ENCODE measurements at regions not wholly inside any gene's neighbourhood (a gene's known extent, or its start where the extent isn't known, plus 50 kb on each side); places are given as distances from the start of the nearest gene placed in this dataset.

- Histone ChIP-seq H4K5ac (ENCODE audit: insufficient read length, low read depth, low read length) (no peak overlapping the region), H4K91ac (ENCODE audit: insufficient read length, low read depth, low read length) (no peak overlapping the region), H3K18ac (ENCODE audit: insufficient read length, low read depth, low read length) (no peak overlapping the region), H3T11ph (ENCODE audit: low read length) (no peak overlapping the region), H3K79me2 (ENCODE audit: insufficient read depth, low read length) (no peaks in the 10 kb centered on the region), H2BK12ac (ENCODE audit: insufficient read length, low read depth, low read length) (no peak overlapping the region), H3K23ac (ENCODE audit: insufficient read length, low read depth, low read length) (no peak overlapping the region), H2BK120ac (ENCODE audit: low read depth, low read length, poor library complexity, severe bottlenecking) (no peak overlapping the region), H4K8ac (replicated peaks; ENCODE audit: insufficient read length, low read depth, low read length) (no peak overlapping the region), H2BK5ac (ENCODE audit: insufficient read length, low read length) (no peak overlapping the region), H3K9ac (ENCODE audit: extremely low read depth, insufficient read length, low read length) (no peak overlapping the region), H3K79me1 (ENCODE audit: insufficient read depth, low read depth, low read length, poor library complexity, severe bottlenecking) (no peaks in the 10 kb centered on the region), H3K14ac (ENCODE audit: insufficient read depth, low read length) (no peak overlapping the region), H3K9me3 (ENCODE audit: control insufficient read depth, low read depth, low read length) (no peaks in the 10 kb centered on the region), H3K27me3 (ENCODE audit: insufficient read depth, low read length) (no peaks in the 10 kb centered on the region), H3K4me2 (ENCODE audit: insufficient read depth, insufficient read length, low read length) (no peak overlapping the region), H2AK5ac (ENCODE audit: insufficient read length, low read length) (no peak overlapping the region), H3K4me1 (ENCODE audit: insufficient read depth, low read length) (no peaks in the 10 kb centered on the region), H4K20me1 (ENCODE audit: control insufficient read depth, insufficient read depth, insufficient read length) (no peaks in the 10 kb centered on the region), H3K23me2 (ENCODE audit: insufficient read length, low read depth, low read length, poor library complexity, severe bottlenecking) (no peaks in the 10 kb centered on the region), H3K27ac (ENCODE audit: insufficient read length, low read depth, low read length) (no peak overlapping the region), H2AFZ (ENCODE audit: low read length) (no peak overlapping the region), H2BK20ac (ENCODE audit: low read depth, low read length, poor library complexity, severe bottlenecking) (no peak overlapping the region), H3K4ac (ENCODE audit: low read depth, low read length) (no peak overlapping the region), H3K56ac (ENCODE audit: insufficient read length, low read depth, low read length) (no peak overlapping the region), H2BK15ac (ENCODE audit: low read depth, low read length) (no peak overlapping the region)
- DNase-seq: no peak
- H3K4me1 Mint-ChIP-seq: peaks cover 16 to 18% of the 10 kb centered on the region in 2 experiments
- no peak for TF ChIP-seq CTCF (conservative IDR thresholded peaks at IDR 0.05)
- no peaks in the 10 kb centered on the region for H3K27me3 Mint-ChIP-seq (ENCODE audit: low read depth)
- no peak overlapping the region for H3K4me3 Mint-ChIP-seq
- no CpG with 5 or more reads among the region's 1 CpG for WGBS (ENCODE audit: extremely low coverage, insufficient read length, low lambda C conversion rate)
- H3K9me3 Mint-ChIP-seq: no peaks in the 10 kb centered on the region
- H3K36me3 Mint-ChIP-seq (ENCODE audit: insufficient read depth in 1 of 3, low read depth in 3 of 3): no peaks in the 10 kb centered on the region
- no peak overlapping the region for H3K27ac Mint-ChIP-seq
Observed at GRCh38 chr12:67200386-67200785, 68.8 kb upstream of the CAND1 start.
